ENCODE measurements at regions not wholly inside any gene's neighbourhood (a gene's known extent, or its start where the extent isn't known, plus 50 kb on each side); places are given as distances from the start of the nearest gene placed in this dataset.
"Not testable (repeated sequence)": the region's sequence is repeated elsewhere in the genome, so short reads cannot be mapped to it uniquely, and the experiment has no call there.

DNA sequence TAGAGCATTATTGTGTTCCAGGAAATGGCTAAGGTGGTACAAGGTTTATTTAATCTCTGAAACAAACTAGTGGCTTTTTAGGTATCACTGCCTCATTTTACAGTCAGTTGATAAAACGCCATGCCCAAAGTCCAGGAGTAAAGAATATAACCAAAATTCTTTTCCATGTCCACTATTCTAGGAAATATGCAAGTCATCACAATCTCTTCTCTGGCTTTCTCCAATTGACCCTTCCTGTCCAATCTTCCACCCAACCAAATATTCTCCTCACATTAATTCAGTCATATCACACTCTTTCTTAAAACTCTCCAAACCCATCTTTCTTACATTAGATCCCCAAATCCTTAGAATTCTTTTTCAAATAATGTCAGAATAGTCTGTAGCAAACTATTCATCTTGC is 1110.0 kb upstream of the CDH8 start:
- CTCF ChIA-PET = no interaction called here
- no peak for DNase-seq
- no peaks in the 10 kb centered on the region for H3K4me1 Mint-ChIP-seq (ENCODE audit: low read depth)
- peaks cover 3% of the 10 kb centered on the region for H3K9me3 Mint-ChIP-seq
- H3K36me3 Mint-ChIP-seq (ENCODE audit: low read depth) = no peaks in the 10 kb centered on the region
- intact Hi-C loops (cut with micrococcal nuclease) = no loop called here
- H3K4me3 Mint-ChIP-seq = no peak overlapping the region
- H3K27me3 Mint-ChIP-seq (ENCODE audit: low read depth) = no peaks in the 10 kb centered on the region
- H3K27ac Mint-ChIP-seq = no peak overlapping the region

DNA sequence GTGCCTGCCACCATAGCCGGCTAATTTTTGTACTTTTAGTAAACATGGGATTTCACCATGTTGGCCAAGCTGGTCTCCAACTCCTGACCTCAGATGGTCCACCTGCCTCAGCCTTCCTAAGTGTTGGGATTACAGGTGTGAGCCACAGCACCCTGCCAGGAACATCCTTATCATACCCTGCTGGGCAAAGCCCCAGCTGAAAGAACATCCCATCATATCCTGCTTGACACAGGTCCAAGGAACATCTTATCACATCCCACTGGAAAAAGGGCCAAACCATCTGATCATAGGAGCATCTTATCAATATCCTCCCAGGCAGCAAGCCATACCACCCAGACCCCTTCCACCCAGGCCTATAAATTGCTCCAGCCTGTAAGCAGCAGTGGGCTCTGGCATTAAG is 1109.2 kb upstream of the CDH8 start:
- CTCF ChIA-PET = no interaction called here
- no peak for DNase-seq
- intact Hi-C loops (cut with micrococcal nuclease) = no loop called here

DNA sequence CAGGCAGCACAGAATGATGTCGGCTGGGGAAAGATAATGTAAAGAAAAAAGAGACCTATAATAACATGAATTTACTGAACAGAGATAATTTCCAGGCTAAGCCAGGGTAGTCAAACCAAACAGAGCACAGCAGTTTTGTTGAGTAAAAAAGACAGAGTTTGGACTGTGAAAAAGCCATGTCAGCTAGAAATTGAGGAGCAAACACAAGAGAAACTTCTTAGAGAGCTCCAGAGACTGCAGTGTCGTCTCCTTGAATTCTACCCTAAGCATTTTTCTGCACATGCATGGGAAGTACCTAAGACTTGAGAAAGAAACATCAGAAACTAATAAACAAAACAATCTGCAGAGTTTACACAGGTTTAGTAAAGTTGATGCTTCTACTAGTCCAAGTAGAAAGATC is 1098.8 kb upstream of the CDH8 start:
- CTCF ChIA-PET = no interaction called here
- intact Hi-C loops (cut with micrococcal nuclease) = no loop called here
- Mint-ChIP-seq H3K9me3 (peaks cover 11% of the 10 kb centered on the region), H3K27me3 (ENCODE audit: low read depth) (no peaks in the 10 kb centered on the region), H3K4me1 (ENCODE audit: low read depth) (no peaks in the 10 kb centered on the region), H3K36me3 (ENCODE audit: low read depth) (no peaks in the 10 kb centered on the region), H3K4me3 (no peak overlapping the region), H3K27ac (no peak overlapping the region)
- DNase-seq = no peak

More for the DNA sequence above, 1109.2 kb upstream of the CDH8 start:
- Mint-ChIP-seq H3K9me3 (peaks cover 3% of the 10 kb centered on the region), H3K27ac (no peak overlapping the region), H3K4me1 (ENCODE audit: low read depth) (no peaks in the 10 kb centered on the region), H3K36me3 (ENCODE audit: low read depth) (no peaks in the 10 kb centered on the region), H3K27me3 (ENCODE audit: low read depth) (no peaks in the 10 kb centered on the region), H3K4me3 (no peak overlapping the region)

DNA sequence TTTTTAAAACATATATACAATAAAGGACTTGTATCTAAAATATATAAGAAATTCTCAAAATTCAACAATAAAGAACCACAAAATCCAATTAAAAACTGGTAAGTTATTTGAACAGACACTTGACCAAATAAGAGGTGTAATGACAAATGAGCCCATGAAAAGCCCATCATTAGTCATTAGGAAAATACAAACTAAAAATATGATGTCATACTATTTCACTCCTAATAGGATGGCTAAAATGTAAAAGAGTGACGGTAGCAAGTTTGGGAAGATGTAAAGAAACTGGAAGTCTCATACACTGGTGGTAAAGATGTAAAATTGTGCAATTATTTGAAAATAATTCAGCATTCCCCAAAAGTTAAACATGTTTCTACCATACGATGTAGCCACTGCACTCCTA is 1095.3 kb upstream of the CDH8 start:
- no peak overlapping the region for H3K4me3 Mint-ChIP-seq
- H3K27me3 Mint-ChIP-seq (ENCODE audit: low read depth) = no peaks in the 10 kb centered on the region
- CTCF ChIA-PET = no interaction called here
- no peak for DNase-seq
- intact Hi-C loops (cut with micrococcal nuclease) = no loop called here
- no peak overlapping the region for H3K27ac Mint-ChIP-seq
- peaks cover 18% of the 10 kb centered on the region for H3K9me3 Mint-ChIP-seq
- no peaks in the 10 kb centered on the region for H3K36me3 Mint-ChIP-seq (ENCODE audit: low read depth)
- no peaks in the 10 kb centered on the region for H3K4me1 Mint-ChIP-seq (ENCODE audit: low read depth)

DNA sequence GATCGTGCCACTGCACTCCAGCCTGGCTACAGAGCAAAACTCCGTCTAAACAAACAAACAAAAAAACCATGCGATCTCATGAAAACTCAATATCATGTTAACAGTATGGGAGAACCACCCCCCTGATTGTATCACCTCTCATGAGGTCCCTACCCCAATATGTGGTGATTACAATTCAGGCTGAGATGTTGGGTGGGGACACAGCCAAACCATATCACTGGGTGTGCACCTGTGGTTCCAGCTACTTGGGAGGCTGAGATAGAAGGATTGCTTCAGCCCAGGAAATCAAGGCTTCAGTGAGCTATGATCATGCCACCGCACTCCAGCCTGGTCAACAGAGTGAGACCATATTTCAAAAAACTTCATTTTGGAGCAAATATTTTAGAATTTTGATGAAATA is 1094.7 kb upstream of the CDH8 start:
- H3K4me3 Mint-ChIP-seq = no peak overlapping the region
- no peaks in the 10 kb centered on the region for H3K4me1 Mint-ChIP-seq (ENCODE audit: low read depth)
- H3K36me3 Mint-ChIP-seq (ENCODE audit: low read depth) = no peaks in the 10 kb centered on the region
- no peak for DNase-seq
- CTCF ChIA-PET = no interaction called here
- no peak overlapping the region for H3K27ac Mint-ChIP-seq
- no peaks in the 10 kb centered on the region for H3K27me3 Mint-ChIP-seq (ENCODE audit: low read depth)
- intact Hi-C loops (cut with micrococcal nuclease) = no loop called here
- H3K9me3 Mint-ChIP-seq = peaks cover 20% of the 10 kb centered on the region

DNA sequence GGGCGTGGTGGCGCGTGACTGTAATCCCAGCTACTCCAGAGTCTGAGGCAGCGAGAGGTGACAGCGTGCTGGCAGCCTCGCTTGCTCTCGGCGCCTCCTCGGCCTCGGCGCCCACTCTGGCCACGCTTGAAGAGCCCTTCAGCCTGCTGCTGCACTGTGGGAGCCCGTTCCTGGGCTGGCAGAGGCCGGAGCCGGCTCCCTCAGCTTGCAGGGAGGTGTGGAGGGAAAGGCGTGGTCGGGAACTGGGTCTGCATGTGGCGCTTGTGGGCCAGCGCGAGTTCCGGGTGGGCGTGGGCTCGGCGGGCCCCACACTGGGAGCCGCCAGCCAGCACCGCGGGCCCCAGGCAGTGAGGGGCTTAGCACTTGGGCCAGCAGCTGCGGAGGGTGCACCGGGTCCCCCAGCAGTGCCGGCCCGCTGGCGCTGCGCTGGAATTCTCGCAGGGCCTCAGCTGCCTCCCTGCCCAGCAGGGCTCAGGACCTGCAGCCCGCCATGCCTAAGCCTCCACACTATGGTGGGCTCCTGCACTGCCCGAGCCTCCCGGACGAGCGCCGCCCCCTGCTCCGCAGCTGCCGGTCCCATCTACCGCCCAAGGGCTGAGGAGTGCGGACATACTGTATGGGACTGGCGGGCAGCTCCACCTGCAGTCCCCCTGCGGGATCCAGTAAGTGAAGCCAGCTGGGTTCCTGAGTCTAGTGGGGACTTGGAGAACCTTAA is 1093.3 kb upstream of the CDH8 start:
- Mint-ChIP-seq H3K9me3 (peaks cover 19% of the 10 kb centered on the region), H3K4me1 (ENCODE audit: low read depth) (no peaks in the 10 kb centered on the region), H3K27me3 (ENCODE audit: low read depth) (no peaks in the 10 kb centered on the region), H3K27ac (no peak overlapping the region), H3K36me3 (ENCODE audit: low read depth) (no peaks in the 10 kb centered on the region), H3K4me3 (no peak overlapping the region)
- intact Hi-C loops (cut with micrococcal nuclease) = no loop called here
- DNase-seq = no peak
- CTCF ChIA-PET = no interaction called here

DNA sequence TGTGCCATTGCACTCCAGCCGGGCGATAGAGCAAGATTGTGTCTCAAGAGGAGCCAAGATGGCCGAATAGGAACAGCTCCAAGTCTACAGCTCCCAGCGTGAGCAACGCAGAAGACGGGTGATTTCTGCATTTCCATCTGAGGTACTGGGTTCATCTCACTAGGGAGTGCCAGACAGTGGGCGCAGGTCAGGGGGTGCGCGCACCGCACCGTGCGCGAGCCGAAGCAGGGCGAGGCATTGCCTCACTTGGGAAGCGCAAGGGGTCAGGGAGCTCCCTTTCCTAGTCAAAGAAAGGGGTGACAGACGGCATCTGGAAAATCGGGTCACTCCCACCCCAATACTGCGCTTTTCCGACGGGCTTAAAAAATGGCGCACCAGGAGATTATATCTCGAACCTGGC is 1083.7 kb upstream of the CDH8 start:
- H3K27ac Mint-ChIP-seq; H3K4me3 Mint-ChIP-seq; intact Hi-C loops (cut with micrococcal nuclease); H3K27me3 Mint-ChIP-seq (ENCODE audit: low read depth); DNase-seq; H3K4me1 Mint-ChIP-seq (ENCODE audit: low read depth); H3K36me3 Mint-ChIP-seq (ENCODE audit: low read depth); CTCF ChIA-PET: not testable (repeated sequence)
- H3K9me3 Mint-ChIP-seq = peaks cover 11% of the 10 kb centered on the region

DNA sequence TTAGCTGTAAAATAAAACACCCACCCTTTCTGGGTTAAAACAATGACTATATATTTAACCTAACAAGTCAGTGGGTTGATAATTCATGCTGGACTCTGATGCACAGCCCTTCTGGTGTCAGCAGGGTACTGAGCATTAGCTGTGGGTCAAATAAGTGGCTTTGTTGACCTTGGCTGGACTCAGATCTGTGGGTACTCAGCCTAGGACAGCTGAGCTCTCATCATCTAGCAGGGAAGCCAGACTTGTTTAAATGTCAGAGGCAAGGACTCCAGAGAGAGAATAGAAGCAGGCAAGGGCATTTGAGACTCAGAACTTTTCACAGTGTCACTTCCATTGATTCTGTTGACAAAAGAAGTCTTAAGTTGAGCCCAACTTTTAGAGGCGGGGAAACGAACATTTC is 1063.8 kb upstream of the CDH8 start:
- H3K36me3 Mint-ChIP-seq (ENCODE audit: low read depth) = no peaks in the 10 kb centered on the region

DNA sequence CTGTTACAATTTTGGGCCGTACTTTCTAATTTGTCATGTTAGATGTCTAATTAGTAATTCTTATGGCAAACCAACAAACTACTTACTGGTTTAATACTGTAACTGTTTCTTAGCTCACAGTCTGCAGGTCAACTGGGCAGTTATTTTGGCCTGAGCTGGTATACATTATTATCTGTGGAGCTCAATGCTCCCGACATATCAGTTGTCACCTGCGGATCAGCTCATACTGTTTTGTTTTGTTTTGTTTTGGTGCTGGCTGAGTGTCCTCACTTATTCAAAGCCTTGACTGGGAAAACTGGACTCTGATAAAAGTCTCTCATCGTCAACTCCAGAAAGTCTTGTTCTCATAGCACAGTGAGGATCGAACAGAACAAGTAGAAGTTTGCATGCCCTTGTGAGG is 1060.6 kb upstream of the CDH8 start:
- H3K27ac Mint-ChIP-seq = no peak overlapping the region
- CTCF ChIA-PET = no interaction called here
- H3K9me3 Mint-ChIP-seq = peaks cover 11% of the 10 kb centered on the region
- no peak overlapping the region for H3K4me3 Mint-ChIP-seq
- DNase-seq = no peak
- H3K36me3 Mint-ChIP-seq (ENCODE audit: low read depth) = no peaks in the 10 kb centered on the region
- no peaks in the 10 kb centered on the region for H3K4me1 Mint-ChIP-seq (ENCODE audit: low read depth)
- no peaks in the 10 kb centered on the region for H3K27me3 Mint-ChIP-seq (ENCODE audit: low read depth)
- intact Hi-C loops (cut with micrococcal nuclease) = no loop called here

More for the DNA sequence above, 1063.8 kb upstream of the CDH8 start:
- intact Hi-C loops (cut with micrococcal nuclease) = no loop called here
- CTCF ChIA-PET = no interaction called here
- Mint-ChIP-seq H3K27me3 (ENCODE audit: low read depth) (no peaks in the 10 kb centered on the region), H3K4me3 (no peak overlapping the region), H3K4me1 (ENCODE audit: low read depth) (no peaks in the 10 kb centered on the region), H3K9me3 (peaks cover 9% of the 10 kb centered on the region), H3K27ac (no peak overlapping the region)
- DNase-seq = no peak

DNA sequence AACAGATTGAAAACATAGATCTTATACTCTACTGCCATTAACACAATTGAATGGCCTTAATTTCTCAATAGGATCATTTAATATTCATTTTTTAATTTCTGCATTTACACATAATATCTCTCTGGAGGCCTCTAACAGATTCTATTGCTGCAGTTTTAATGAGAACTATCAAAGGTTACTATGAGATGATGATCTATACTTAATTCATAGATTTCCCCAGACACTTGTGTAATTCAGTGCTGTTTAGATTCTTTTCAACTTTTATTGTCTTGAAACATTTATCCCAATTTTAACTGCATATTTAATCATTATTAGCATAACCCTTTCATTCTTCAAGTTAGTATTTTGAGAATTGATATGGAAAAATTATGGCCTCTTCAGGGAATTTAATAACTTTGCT is 1056.5 kb upstream of the CDH8 start:
- H3K4me1 Mint-ChIP-seq (ENCODE audit: low read depth) = no peaks in the 10 kb centered on the region
- H3K27ac Mint-ChIP-seq = no peak overlapping the region
- H3K4me3 Mint-ChIP-seq = no peak overlapping the region
- intact Hi-C loops (cut with micrococcal nuclease) = no loop called here
- H3K9me3 Mint-ChIP-seq = peaks cover 9% of the 10 kb centered on the region
- no peaks in the 10 kb centered on the region for H3K27me3 Mint-ChIP-seq (ENCODE audit: low read depth)
- H3K36me3 Mint-ChIP-seq (ENCODE audit: low read depth) = no peaks in the 10 kb centered on the region
- CTCF ChIA-PET = no interaction called here
- no peak for DNase-seq

DNA sequence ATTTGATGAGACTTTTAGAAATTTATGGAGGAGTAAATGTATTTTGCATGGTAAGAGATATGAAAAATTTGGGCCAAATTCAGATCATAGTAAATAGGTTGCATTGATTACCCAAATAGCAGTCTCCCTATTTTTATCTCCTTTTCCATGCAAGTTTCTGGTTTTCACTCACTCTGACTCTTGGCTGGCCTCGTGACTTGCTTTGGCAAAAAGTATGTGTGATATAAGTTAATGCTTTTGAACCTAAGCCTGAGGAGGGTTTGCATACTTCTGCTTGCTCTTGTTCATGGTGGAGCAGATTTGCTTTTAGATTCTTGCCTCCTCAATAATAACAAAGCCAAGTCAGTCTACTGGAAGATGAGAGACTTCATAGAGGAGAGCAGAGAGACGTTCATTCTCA is 1045.9 kb upstream of the CDH8 start:
- Mint-ChIP-seq H3K9me3 (peaks cover 16% of the 10 kb centered on the region), H3K36me3 (ENCODE audit: low read depth) (peaks cover 1% of the 10 kb centered on the region), H3K27ac (no peak overlapping the region), H3K4me3 (no peak overlapping the region), H3K27me3 (ENCODE audit: low read depth) (no peaks in the 10 kb centered on the region), H3K4me1 (ENCODE audit: low read depth) (no peaks in the 10 kb centered on the region)
- intact Hi-C loops (cut with micrococcal nuclease) = no loop called here
- CTCF ChIA-PET = no interaction called here
- no peak for DNase-seq

DNA sequence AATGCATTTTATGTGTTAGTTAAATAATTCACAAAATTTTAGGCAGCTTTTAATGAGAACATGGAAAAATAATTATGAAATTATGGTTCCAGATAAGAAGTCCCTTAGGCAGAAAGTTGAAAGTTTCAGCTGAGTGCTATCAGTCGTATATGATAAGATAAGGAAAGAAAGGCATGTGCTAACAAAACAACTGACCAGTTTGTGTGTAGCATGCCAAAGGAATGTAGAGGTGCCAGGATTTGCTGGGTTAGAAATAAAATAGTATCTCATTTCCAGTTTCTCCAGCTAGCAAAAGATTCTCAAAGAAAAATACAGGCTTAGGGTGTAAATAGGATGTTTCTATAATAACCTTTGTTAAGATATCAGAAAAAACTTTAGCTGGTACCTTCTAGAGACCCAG is 1044.5 kb upstream of the CDH8 start:
- H3K27me3 Mint-ChIP-seq (ENCODE audit: low read depth) = no peaks in the 10 kb centered on the region
- H3K27ac Mint-ChIP-seq = no peak overlapping the region
- CTCF ChIA-PET = no interaction called here
- H3K4me3 Mint-ChIP-seq = no peak overlapping the region
- intact Hi-C loops (cut with micrococcal nuclease) = no loop called here
- H3K36me3 Mint-ChIP-seq (ENCODE audit: low read depth) = peaks cover 1% of the 10 kb centered on the region
- no peak for DNase-seq
- no peaks in the 10 kb centered on the region for H3K4me1 Mint-ChIP-seq (ENCODE audit: low read depth)
- peaks cover 20% of the 10 kb centered on the region for H3K9me3 Mint-ChIP-seq

DNA sequence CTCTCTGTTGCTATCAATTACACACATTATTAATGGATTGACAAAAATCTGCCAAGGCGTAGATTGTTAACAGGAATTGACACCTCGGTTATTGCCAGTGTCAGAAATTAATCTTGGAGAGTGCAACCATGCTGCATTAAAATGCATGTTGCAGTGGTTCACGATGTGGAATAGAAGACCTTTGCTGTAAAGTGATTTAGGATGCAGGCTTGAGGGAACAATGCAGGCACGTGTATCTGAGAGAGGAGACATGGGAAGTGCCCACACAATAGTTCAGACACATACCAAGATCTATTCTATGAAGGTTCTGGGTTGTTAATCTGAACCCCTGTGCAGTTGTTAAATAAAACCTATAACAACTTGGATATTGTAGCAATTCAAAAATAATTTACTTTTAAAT is 1032.8 kb upstream of the CDH8 start:
- Mint-ChIP-seq H3K4me3 (no peak overlapping the region), H3K4me1 (ENCODE audit: low read depth) (no peaks in the 10 kb centered on the region), H3K27me3 (ENCODE audit: low read depth) (no peaks in the 10 kb centered on the region), H3K36me3 (ENCODE audit: low read depth) (no peaks in the 10 kb centered on the region), H3K9me3 (peaks cover 23% of the 10 kb centered on the region), H3K27ac (no peak overlapping the region)
- intact Hi-C loops (cut with micrococcal nuclease) = no loop called here
- CTCF ChIA-PET = no interaction called here
- no peak for DNase-seq

DNA sequence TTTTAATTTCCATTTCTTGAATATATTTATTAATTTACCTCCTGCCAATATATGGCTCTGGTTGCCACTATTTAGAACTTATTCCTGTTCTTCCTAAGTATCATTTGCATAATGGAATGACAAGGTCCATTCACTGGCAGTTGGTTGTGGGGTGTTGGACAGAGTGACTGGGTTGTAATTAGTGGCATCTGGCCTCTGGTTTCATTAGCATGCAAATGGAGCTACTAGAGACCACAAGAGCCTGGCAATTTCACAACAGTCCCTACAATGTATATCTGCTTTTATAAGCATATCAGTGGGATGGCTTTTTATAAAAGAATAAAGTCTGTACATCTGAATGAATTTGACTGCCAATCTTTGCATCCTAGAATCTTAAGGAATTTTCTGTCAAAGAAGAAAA is 1030.9 kb upstream of the CDH8 start:
- intact Hi-C loops (cut with micrococcal nuclease) = no loop called here

More for the DNA sequence above, 1030.9 kb upstream of the CDH8 start:
- no peak for DNase-seq
- Mint-ChIP-seq H3K4me1 (ENCODE audit: low read depth) (no peaks in the 10 kb centered on the region), H3K4me3 (no peak overlapping the region), H3K9me3 (peaks cover 22% of the 10 kb centered on the region), H3K27me3 (ENCODE audit: low read depth) (no peaks in the 10 kb centered on the region), H3K36me3 (ENCODE audit: low read depth) (no peaks in the 10 kb centered on the region), H3K27ac (no peak overlapping the region)
- CTCF ChIA-PET = no interaction called here
